Amniotic stem cell (primary cell): ENCODE measurements at regions not wholly inside any gene's neighbourhood (a gene's known extent, or its start where the extent isn't known, plus 50 kb on each side); places are given as distances from the start of the nearest gene placed in this dataset.

ENCODE experiments used
- DNase-seq: peaks from one replicate; lab custom pipeline; 2025; lab: John Stamatoyannopoulos, UW

DNA sequence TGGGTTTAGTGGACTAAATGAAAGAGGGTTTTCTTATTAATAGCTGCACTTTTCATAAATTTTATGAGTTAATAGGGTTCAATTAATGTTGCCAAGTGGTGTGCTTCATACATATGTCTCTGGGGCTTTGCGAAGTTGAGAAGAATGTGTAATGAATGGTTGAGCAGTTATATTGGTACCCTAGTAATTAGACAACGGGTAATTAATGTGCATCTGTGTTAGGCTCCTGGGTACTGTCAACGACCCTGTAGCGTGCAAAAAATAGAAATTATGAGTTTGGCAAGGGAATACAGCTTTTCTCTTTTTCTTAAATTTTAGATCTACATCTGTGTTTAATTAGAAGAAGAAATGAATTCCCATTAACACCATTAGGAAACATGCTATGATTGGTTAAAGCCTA, 1027.7 kb downstream of the ARAP2 start:
- no peak for DNase-seq

DNA sequence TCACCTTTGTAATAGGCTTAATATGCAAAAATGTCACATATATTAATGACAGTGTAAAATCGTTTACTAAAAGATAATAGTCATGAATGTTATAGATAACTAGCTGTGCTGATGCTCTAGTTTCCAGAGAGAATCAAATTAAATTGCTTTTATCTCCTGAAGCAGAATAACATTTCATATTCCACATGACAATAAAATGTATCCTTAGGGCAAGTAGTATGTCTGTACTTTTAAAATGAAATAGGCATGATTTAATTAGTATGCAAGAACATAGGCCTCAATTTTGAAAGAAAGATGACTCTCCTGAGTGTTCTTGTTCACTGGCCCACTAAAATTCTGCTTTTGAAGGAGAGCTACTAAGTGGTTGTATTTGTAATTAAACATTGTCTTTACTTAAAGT, 1027.0 kb downstream of the ARAP2 start:
- DNase-seq = no peak

DNA sequence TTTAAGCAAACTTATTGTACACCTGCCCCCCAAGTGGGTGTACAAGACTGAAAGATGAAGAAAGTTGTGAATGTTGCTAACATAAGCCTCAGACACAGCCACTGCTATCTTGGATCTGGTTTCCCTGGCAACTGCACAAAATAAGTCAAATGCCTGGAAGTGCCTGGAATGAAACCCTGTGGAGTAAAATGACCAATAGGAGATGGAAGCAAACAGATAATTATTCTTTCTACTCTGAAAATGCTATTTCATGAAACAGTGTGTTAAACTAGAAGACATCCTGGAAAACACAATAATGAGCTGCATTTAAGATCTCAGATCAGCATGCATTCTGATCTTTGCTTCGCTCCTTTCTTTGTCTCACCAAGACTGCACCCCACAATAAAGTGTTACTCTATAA, 1016.0 kb downstream of the ARAP2 start:
- no peak for DNase-seq

DNA sequence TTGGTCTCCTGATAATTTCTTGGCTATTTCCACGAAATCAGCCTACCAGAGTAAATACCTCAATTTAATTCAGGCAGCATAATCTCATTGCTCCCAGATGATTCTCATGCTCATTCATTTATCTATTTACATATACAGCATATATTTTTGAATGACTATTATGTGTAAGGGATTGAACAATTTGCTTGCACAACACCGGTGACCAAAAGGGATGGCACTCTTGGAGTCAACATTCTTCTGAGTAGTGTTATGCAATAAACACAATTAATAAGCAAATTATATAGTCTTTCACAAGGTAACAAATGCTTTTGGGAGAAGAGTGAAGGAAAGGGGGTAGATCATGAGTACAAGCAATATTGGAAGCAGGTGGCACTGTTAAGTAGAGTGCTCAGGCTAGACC, 1015.3 kb downstream of the ARAP2 start:
- no peak for DNase-seq

DNA sequence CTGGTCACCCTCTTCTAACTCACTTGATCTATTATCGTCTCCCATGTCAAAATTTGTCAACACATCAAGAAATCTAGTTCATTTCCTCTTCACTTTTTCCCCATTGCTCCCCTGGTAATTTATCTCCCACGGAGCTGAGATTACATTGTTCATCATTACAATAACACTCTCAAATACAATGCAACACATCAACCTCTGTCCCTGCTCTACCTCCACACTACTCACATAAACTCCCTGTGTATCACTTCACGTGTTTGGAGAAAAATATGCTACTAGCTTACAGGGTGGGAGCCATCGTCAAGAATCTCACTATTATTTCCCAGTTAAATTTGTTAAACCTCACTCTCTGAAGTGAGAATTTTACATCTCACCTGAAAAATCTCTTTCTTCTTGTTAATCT, 1006.4 kb downstream of the ARAP2 start:
- DNase-seq = no peak

DNA sequence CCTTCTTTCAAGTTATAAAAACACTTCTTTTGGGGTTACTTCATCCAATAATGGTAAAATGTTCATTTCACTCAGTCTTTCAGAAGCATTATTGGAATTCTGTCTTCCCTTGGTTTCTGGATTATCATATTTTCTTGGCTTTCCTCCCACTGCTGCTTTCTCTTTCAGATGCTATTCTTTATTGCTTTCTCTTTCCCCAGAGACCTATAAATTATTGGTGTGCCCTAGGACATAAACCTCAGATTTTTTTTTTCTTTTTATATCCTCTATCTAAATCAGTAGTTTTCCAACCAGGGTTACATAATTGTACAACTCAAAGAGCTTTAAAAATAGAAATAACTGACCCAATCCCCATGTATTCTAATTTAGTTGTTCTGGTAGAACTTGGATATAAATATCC, 1005.5 kb downstream of the ARAP2 start:
- no peak for DNase-seq

DNA sequence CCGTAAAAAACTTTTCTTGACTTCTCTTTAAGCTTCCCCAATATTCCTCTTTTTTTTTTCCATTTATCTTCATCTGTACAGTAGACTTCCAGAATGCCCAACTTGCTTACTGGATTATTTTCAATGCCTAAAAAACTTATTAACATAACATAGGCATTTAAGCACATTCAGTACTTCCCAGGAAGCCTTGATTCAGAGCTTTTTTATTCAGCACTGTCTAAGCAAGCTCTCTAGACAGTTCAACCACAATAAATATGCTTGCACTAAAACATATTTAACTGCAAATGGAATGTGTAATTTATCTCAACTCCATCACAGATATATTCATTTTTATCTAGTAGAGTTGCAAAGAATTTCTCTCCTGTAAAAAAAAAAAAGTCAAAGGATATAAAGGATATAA, 997.8 kb downstream of the ARAP2 start:
- no peak for DNase-seq

DNA sequence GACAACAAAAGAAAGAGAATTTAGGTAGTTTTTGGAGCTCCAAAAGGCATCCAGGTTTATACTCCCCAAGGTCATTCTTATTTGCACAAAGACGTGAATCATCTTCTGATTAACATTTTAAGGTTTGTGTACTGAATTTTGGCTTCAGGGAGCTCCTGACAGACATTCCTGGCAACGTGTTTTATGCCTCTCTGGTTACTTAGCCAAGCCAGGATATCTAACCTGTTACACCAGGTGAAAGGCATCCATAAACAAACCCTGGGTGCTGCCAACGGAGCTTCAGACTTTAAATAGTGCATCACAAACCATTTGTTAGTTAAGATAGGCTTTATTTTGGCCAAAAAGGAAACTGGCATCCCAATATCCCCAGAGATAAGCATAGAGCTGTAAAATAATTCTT, 997.3 kb downstream of the ARAP2 start:
- DNase-seq = no peak

DNA sequence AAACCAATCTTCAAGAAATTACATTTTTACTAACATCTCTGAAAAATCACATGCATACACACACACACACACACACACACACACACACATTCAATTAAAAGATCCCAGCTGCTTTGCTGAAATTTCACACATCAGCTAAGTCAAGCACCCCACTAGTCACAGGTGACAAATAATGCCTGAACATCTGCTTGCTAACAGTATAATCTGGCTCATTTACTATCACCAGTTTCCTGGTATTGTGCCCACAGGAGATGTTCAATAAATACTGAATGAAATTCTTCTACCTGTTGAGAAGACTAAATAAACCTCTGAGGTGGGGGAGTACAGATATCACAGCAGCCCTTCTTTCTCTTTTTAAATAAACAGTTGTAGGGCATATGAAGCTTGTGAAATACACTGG, 994.0 kb downstream of the ARAP2 start:
- no peak for DNase-seq

DNA sequence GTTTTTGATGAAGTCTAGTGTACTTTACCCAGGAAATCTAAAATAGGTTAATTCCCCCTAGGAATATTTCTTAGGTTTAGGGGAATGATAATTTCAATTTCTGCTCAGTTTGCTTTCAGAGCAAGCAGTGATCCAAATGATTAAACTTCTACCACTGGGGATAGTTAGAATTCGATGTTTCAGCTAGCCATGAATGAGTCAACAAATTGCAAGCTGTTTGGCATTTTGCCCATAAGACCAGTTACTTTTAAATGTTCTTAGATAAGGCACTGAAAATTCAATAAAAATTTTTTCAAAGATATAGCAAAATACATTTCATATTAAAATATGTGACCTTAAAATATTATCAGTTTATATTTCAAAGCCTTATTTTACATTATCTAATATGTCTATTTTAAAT, 993.6 kb downstream of the ARAP2 start:
- DNase-seq = no peak

DNA sequence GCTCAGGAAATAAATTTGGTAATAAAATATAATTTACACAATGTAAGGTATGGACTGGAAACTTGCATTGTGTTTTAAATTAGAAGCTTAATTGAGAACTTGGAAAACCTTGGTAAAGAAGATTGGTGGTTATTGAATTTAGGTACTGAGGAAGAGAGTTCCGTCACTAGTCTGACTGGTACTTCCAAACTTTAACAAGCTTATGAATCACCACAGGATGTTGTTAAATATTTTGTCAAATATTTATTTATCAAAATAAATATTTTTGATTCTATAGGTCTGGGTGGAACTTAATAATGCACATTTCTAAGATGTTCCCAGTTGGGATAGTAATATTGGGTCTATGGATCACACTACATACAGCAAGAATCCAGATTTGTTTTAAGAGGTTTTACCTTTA, 992.2 kb downstream of the ARAP2 start:
- no peak for DNase-seq

DNA sequence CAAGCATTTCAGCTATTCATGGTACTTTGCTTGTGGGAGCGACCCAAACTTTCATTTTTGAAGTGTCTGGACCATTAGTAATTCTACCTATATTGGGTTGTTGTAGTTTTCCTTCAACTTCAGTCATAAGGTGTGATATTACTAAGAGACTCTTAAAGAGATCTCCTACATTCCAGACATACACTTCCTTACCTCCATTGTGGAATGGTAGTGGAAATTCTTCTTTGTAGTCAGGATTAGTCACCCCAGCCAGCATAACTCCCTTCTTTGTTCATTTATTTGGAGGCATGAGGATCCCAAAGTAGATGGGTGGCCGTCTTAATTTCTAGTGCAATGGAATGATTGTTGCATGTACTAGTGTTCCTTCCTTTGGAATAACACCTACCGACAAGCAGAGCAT, 991.4 kb downstream of the ARAP2 start:
- no peak for DNase-seq

DNA sequence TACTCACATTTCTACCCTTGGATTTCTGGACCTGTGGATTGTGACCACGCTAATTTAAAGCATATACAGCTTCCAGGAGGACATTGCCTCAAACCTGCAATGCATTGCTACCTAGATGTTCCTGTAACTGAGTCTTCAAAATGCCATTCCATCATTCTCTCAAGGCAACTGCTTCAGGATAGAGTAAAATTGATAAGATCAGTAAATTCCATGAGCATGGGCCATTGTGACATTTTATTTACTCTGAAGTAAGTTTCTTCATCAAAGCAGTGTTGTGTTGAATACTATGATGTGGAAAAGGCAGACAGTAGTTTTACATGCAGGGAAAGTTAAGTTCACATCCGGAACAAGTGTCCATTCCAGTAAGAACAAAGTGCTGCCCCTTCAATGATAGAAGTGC, 991.0 kb downstream of the ARAP2 start:
- DNase-seq = no peak

DNA sequence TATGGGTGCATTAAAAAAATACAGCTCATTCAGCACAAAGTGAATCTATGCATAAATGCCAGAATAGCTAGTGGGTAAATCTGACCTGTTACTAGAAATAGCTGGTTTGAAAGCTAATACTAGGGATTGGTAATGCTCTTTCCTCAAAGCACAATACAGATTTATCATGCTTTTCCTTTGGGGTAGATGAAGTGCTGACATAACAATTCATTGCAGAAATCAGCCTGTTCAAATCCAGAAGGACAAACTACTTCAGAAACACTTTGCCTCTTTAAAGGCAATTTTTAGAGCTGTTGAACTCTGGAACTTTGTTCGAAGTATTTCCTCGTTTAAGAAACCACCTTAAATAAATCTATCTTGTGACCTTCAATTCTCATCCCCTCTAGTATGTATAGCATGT, 957.9 kb downstream of the ARAP2 start:
- DNase-seq = no peak

DNA sequence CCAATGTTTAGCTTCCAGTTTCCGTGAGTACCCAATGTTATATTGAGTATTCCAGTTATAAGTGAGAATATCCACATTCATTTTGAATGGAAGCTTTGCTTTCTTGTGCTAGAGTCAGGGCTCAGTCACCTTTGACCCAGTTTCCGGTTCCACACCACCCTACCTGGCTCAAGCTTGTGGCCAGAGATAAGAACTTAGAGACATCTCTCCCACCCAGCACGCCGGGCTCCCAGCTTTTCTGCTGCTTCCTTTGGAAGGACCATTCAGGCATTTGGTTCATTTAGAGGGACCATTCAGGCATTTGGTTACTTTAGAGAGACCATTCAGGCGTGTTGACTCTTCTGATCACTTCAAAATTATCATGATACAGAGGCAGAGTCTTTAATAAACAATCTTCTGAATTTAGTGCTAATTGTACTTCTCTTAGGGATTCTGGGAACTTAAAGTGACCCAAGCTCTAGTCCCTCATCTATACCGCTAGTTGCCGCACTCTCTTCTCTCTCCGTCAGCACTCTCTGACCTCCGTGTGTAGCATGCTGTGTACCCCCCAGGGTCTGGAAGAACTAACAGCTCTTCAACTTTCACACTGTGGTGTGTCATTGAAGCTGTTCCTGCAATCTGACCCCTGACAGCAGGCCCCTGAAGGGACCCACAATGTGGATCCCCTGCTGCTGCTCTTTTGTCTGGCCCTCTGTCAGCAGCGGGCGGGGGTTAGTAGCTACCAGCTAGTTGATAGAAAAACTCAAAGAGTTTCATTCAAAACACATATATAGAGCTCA, 943.1 kb downstream of the ARAP2 start:
- no peak for DNase-seq

DNA sequence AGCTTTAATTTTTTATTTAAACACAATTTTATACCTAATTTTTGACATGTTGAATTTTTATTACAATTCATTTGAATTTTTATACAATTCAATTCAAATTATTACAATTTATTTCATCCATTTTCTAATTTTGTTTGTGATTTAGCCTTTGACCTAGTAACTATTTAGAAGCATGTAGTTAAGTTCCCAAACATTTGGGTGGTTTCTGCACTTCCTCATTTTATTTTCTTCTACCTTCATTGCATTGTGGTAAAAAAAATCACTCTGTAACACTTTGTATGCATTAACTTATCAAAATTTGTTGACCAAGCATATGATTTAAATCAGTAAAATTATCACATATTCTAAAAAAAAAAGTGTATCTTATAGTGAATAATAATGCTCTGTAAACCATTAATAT, 928.9 kb downstream of the ARAP2 start:
- DNase-seq = no peak

DNA sequence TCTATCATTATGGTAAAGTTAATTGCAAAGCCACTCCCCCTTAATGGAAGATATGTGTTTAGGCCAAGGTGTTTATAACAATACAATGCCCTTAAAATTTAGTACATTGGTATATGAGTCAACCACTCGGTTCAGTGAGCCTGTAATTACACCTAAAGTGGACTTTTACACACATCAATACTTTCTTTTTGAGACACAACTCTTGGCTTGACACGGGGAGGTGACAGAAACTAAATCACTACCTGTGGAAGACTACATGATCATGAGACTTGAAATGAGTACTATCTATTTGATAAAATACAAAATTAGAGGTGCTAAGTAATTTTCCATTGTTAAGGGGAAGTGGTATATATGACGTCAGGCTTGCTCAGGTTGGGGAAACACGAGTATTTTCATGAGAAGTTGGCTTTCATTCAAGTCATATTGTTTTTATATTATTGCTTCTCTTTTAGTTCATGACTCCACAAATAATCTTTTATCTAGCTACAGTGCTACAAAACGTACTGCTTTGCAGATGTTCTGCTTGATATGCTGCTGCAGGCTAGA, 918.3 kb downstream of the ARAP2 start:
- no peak for DNase-seq

DNA sequence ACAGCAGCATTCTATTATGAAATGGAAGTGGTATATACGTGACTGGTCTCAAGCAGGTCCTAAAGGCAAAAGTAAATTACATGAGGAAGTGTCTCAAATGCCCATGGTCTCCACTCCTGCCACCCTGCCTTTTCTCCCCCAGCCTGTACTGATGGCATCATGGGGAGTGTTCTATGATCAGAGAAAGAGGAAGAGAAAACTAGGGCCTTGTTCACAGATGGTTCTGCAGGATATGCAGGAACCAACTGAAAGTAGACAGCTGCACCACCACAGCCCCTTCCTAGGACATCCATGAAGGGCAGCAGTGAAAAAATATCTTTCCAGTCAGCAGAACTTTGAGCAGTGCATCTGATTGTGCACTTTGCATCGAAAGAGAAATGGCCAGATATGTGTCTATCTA, 901.5 kb downstream of the ARAP2 start:
- no peak for DNase-seq

DNA sequence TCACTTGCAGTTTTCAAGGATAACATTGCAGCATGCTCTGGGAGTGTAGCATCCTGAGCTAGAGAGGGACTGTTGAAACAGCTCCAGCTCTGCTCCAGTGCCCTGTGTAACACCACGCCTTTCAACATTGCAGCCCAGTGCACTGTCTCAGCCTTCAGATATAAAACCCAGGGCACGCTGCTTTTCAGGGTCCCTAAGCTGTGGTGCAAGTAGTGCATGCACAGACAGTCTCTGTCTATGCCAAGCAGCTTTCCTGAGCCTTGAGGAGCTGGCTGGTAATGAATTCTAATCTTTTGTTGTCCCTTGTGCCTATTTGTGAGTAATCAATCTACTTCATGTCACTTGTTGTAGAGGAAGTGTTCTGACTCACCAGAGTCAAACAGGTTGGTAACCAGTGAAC, 897.0 kb downstream of the ARAP2 start:
- DNase-seq = no peak

DNA sequence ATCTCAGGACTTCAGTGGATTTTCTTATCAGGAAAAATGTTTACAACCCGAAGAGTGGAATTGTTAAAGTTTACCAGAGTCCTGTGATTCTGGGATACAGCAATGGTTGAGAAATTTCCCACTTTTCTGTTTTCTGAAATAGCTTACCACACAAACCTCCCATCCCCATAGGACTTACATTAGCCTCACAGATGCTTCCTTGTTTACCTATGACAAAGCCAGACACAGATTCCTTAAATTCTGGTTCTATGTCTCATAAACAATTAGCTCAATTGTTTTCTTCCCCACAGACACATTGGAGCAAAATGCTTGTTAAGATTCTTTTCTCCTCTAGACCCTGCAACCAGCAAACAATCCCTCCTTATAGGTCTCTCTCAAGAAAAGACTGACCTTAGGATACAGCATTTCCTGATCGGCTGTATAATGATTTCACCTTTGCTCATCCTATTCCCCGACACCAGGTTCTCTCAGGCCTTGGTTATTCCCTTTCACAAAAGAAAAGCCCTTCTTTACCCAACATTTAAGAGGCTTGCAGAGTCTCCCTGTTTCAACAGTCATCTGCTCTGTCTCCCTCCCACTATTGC, 886.2 kb downstream of the ARAP2 start:
- DNase-seq = no peak

DNA sequence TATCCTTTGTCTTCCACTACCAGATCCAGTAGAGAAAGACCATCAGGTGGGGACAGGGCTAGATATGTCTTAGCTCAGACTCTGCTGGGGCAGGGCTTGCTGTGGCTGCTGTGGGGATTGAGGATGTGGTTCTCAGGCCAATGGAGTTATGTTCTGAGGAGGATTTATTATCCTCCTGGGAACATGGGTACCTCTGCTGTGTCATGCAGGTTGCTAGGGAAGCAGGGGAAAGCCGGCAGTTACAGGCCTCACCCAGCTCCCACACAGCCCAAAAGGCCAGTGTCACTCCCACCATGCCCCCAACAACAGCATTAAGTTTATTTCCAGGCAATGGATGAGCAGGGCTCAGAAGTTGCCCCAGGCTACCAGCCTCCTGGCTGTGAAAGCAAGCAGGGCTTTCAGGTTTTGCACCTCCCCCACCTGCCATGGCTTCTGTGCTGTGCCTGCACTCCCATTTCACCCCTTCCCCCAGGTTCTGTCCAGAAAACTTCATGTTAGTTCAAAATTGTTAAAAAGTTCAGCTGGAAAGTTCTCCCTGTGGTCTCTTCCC, 879.9 kb downstream of the ARAP2 start:
- DNase-seq = no peak

DNA sequence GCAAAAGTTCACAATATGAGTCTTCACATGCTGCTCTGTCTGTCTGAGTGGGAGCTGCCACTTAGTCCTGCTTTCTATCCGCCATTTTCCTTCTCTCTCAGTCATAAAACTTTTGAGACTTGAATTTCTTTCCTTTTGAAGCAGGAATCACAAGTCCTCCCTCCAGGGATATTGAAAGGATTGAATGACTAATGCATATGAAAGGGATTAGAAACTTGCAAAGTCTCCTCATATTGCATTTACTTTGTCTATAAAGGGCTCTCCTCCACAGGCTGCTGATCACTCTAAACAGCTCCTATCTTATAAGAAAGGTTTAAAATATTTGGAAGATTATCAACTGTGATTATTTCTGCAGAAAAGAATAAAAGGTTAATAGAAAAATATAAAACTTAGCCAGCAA, 879.1 kb downstream of the ARAP2 start:
- no peak for DNase-seq

DNA sequence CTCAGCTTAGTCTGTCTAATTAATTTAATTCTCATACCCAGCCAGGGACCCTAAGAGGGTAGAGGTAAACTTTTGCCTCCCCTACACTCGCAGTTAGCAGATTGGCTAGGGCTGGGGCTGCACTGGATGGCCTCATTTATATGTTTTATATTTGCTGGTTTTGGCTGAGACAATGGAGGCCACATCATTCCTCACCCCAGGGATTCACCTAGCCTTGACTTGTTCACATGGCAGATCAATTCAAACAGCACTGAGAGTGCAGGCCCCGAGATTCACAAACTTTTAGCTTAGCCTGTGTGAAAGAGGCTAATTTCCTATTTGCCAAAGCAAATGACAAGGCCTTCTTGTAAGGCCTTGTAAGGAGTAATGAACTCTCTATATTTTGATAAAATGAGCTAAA, 844.4 kb downstream of the ARAP2 start:
- no peak for DNase-seq

DNA sequence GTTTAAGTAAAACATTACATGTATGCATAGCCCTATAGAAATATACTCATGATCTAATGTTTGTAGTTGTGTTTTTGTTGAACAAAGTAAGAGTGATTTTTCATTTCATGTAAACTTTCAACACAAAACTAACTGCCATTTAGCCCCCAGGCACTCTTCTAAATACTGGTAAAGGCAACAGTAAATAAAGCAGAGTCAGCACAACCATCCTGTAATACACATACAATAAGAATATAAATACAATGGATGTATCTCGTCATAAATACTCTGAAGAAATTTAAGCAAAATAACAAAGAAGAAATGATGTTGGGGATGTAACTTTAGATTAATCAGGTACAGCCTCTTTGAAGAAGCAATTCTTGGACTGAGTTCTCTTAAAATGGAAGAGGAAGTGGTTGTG, 821.2 kb downstream of the ARAP2 start:
- DNase-seq = no peak
